IPS DF 19.7 (cell line): ENCODE measurements at regions not wholly inside any gene's neighbourhood (a gene's known extent, or its start where the extent isn't known, plus 50 kb on each side); places are given as distances from the start of the nearest gene placed in this dataset.

Experiments used
- DNase-seq: peaks from one replicate; pipeline ENCODE4 v3.0.0-alpha.2; 2013; ENCODE audit warnings: low read depth, low spot score

DNA sequence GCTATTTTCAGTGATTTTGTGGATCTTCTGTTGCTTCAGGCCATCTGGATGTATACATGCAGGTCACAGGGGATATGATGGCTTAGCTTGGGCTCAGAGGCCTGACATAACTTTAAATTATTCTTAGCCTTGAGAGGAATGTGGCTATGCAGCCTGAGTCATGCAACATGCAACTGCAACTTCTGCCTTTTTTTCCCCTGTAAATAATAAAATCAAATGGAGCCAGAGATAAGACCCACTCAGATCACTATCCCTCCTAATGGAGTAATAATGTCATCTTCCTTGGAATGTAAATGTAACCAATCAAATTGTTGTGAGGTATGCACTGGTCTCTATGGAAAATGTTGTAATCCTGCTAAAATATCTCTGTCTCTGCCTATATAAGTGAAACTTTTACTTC, 54.9 kb downstream of the MAGEB17 start:
- no peak for DNase-seq

DNA sequence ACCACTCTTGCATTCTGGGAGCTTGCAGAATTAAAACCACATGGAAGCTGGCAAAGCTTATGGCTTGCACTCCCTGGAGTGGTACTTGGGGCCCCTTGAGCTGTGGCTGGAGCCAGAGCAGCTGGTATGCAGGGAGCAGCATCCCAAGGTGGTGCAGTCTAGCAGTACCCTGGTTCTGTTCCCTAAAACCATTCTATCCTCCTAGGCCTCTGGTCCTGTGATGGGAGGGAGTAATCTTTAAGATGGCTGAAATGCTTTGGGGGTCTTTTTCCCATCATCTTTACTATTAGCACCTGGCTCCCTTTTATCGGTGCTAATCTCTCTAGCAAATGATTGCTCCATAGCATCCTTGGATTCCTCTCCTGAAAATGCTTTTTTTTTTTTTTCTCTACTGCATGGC, 56.1 kb downstream of the MAGEB17 start:
- no peak for DNase-seq

DNA sequence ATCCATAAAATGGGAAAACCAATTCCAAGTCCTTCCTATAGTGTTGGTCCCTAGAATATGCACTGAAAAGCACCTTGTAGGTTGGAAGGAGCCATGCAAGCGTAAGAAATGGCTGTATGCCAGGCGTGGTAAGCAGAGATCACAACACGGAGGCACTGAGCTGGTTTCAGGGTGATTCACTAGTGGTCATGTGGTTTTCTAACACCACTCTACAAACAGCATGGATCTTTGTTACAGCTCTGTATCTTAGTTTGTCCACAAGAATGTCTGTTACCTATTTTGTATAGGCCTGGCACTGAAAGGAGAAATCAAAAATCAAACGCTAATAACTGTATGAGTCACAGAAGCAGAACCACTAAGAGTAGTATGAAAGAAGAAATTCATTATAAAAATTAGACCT, 71.9 kb downstream of the MAGEB17 start:
- no peak for DNase-seq

DNA sequence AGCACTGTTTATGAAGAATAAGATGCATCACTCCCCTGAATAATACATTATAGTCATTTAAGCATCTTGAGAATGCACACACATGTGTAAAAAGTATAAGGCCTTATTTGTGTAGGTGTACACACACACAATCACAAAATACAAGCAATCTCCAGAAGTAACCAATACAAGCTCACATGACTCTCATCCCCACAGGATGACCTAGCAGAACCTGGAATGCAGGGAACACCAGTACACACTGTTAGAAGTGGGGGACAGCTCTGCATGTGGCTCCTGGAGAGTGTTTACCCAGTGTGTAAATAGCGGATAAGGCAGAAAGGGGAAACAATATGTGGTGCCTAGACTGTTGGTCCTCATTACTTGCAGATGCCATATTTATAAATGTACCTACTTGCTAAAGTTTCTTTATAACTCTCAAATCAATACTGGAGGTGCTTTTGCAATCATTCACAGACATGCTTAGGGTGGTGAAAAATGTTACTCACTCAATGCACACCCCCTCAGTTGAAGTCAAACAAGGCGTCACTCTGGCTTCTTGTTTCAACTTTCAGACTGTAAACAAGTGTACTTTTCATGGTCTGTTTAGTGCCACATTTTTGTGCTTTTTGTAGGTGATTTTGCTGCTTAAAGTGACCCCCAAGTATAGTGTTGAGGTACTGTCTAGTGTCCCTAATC, 73.1 kb downstream of the MAGEB17 start:
- DNase-seq, result no peak

DNA sequence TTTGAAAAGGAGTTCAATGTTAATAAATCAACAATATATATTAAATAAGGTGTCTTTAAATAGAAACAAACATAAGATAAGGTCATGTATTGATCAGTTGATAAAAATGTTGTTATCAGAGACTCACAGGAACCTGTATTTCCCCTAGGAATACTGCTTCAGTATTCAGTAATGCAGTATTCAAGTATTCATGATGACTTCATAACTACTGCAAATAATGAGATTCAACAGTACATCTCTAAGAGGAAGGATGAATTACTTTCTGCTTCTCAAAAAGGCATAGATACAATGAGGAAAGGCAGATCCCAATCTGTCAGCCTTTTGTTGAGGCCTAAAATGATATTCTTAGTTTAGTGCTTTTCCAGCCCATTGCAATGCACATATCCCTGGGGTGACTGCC, 73.7 kb downstream of the MAGEB17 start:
- DNase-seq, result no peak

DNA sequence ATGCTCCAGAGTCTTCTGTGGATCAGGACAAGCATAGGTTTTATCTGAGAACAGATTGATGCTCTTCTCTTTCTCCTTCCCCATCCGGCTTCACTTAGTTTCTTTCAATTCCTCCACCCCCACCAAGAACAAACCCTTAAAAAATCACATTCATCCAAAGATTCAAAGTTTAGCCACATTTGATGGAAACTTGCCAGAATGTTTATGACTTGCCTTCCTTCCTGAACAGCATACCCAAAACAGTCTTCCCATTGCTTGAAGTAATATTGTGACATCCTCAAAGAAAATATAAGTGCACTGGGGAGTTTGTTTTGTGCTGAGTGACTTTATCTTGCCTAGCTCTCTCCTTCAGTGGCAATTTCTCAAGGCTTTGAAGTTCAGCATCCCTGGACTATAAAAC, 83.0 kb downstream of the MAGEB17 start:
- DNase-seq, result no peak

DNA sequence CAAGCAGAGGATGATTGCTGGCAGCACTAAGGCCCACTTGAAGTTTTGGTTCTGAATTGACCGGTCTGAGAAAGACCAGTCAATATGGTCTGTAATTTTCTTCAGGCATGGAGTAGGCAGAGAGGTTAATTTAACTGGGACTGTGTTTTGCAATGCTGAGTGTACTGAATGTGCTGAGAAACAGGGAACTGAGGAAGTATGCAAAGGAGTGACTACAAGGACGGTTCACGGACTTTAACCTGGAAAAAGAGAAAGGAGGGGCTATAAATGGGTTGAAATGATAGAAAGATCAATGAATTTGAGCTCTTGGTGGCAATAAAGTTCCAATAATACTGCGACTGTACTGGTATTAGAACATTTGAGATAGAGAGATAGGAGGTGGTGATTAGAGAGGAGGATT, 84.5 kb downstream of the MAGEB17 start:
- DNase-seq, result no peak

DNA sequence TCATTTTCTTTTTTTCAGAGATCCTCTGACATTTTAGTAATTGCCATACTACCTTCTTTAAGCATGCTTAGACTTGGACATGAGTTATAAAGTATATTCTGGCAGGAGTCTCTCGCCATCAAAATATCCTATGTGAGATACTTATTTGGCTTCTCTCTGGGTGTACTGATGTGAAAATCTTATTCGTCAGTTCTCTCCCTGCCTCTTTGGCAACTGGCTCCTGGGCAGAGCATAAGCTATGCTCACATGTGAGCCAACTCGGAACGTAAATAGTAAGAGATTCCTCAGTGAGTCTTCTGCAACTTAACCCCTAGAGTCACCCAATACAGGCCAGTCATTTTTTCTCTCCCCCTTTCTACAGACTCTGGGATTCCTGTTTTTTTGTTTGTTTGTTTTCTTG, 91.6 kb downstream of the MAGEB17 start:
- no peak for DNase-seq

DNA sequence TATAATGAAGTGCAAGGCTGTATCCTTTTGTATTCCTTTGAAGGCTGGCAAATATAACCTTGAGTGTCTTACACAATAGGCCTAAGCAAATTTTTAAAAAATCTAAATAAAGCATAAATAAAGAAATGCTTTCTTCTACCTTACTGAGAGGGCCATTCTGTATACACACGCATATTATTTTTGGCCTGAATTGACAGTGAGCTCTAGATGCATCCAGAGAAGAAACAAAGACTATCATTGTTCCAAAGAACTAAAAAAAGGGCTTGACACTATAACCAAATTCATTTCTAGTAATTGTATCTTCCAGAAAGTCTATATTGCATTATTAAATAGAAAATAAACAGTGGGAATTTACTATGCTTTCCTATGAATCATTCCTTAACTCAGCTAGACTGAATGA, 100.2 kb downstream of the MAGEB17 start:
- no peak for DNase-seq

DNA sequence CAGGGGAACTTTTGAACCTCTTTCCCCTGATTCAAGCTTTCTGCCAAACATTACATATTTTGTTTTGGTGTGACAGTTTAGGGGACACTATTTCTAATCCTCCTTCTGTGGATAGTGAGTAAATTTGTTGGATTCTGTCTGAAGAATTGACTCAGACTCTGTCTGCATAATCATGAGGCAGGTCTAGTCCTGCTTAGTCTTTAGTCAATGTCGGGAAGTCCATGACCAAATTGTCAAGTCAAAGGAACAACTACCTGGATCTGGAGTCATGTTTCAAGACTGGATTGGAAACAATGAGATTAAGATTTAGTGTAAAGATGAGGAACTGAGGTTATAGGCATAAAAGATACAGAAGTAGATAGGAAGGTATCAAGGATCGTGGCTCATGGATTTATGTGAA, 100.9 kb downstream of the MAGEB17 start:
- no peak for DNase-seq

DNA sequence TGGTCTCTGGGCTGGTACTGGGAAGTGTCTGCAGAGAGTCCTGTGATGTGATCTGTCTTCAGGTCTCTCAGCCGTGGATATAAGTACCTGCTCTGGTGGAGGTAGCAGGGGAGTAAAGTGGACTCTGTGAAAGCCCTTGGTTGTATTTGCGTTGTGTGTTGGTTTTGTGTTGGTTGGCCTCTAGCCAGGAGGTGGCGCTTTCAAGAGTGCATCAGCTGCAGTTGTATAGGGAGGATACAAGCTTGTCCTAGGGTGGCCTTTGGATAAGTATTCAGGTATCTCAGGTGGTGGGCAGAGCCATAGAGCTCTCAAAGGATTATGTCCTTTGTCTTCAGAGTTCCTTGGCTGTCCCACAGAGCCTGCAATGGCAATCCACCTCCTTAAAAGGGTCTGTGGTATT, 111.6 kb downstream of the MAGEB17 start:
- peak; percentile 23 for DNase-seq

DNA sequence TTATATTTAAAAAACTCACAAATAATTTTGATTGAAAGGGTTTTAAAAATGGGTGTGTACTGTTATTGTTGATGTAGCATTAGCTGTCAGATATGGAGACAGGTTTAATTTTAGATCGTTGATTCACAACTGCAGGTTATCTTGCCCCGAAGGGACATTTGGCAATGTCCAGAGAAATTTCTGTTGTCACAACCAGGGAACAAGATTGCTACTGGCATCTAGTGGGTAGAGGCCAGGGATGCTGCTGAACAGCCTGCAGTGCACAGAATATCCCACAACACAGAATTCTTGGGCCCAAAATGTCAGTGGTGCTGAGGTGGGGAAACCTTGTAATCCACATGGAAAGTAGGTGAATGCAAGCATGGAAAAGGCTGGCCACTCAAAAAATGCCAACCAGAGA, 114.9 kb downstream of the MAGEB17 start:
- no peak for DNase-seq

DNA sequence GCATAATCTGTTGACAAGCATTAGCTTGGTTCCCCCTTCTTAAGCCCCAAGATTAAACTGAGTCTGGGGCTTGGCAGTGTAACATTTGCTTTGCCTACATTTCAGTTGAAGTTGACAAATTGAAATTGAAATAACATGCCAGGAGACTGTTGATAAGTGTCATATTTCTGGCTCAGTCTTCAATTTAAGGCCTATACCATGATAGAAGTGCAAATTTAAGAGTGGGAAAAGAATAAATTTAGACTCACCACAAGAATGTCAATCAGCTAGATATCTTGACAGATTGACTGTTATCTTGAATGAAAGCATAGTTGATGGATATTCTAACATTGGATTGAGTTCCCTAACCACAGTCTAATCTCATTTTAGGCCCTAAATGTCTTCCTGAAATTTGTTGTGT, 117.6 kb downstream of the MAGEB17 start:
- no peak for DNase-seq

DNA sequence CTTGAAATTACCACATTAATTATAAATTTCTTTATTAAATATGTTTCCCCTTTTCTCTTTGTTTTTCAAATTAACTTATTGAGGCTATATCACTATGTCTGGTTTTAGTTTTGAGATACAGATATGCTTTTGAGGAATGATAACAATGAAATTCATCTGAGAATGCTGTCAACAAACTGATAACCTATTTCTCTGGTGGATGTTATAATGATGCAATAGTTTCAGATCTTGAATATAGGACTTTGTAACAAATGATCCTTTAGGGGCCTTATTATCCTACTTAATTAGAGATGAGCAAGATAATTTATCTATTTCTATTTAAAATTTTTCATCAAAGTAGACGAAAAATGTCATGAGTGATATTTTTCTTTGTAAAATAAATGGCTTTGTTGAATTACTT, 123.7 kb downstream of the MAGEB17 start:
- DNase-seq, result no peak

DNA sequence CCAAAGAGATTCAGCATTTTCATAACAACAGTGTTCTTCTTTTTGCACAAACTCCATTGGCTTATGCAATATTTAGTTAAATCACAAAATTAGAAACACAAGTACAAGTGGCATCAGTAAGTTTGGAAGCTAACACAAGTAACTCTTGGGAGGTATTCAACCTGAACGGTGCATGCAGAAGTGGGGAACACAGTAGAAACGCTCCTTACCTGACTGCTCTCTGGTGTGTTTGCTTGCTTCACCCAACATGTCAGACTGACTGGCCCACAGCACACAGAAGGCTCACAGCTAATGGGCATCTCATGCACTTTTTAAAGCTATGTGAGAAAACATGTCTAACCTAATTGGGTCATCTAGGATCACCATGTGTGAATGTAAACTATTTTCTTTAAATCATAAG, 133.6 kb downstream of the MAGEB17 start:
- DNase-seq, result no peak

DNA sequence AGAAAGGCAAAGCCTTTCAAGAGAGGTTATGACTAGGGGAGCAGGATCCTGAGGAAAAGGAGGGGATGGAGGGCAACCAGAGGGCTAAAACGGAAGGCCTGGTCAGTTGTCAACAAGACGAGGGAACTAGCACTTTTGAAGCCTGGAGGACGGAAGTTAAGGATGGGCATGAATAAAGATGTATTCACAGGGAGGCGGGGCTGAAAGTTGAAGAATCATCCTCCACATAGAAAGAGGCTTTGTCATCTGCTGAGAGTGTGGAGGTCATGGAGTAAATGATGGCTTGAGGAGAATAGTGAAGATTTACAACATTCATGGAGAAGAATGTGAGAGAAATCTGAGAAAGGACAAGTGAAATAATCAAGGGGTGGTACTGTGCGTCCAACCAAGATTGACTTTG, 137.5 kb downstream of the MAGEB17 start:
- DNase-seq, result no peak

DNA sequence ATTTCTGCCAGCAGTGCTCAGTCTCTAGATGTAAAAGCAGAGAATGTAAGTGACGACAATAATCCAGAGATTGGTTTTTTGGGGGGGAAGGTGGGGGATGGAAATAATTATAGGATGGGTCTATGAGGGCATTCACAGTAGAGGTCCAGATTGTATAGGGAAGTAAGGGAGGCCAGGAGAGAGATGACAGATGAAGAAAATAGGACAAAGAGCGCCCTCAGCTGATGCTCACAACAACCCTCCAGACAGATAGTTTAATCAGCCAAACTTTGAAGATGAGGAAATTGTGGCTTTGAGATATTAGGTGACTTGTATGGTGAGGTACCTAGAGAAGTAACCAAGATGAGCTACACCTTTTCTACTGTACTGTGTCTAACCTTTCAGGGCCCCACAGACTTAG, 137.9 kb downstream of the MAGEB17 start:
- DNase-seq, result no peak

DNA sequence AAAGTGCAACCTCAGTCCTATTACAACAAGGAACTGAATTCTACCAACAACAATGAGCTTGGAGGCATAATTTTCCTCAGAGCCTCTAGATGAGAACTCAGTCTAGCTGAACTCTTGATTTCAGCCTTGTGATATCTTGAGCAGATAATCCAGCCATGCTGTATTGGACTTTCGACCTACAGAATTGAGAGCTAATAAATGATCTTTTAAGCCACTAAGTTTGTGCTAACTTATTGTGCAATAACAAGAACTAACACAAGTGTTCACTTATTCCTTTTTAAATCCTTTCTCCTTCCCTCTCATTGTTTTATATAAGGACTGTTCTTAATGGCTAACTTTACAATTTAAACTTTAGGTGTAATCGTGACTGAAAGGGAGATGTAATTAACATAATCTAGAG, 140.7 kb downstream of the MAGEB17 start:
- DNase-seq, result no peak

DNA sequence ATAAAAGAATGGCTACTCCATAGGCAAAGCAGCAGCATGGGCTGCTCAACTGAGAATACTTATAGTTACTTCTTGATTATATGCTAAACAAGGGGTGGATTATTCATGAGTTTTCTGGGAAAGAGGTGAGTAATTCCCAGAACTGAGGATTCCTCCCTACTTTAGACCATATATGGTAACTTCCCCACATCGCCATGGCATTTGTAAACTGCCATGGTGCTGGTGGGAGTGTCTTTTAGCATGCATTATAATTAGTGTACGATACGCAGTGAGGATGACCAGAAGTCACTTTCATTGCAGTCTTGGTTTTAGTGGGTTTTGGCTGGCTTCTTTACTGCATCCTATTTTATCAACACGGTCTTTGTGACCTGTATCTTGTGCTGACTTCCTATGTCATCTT, 141.5 kb downstream of the MAGEB17 start:
- no peak for DNase-seq

DNA sequence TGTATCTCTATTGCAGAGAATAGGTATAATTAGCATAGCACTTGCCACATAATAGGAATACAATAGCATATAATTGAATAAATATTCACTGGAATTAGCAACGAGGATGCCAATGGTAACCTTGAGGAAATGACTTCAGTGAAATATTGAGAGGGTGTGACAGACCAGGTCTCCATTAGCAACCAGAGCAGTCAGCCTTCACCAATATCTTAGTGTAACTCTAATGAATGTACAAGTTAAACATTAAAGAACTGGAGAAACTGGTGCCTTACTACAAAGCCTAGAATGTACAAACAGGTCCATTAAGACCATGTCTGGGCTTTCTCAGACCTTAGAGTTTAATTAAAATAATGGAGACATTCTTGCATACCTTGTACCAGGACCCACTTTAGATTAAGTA, 143.0 kb downstream of the MAGEB17 start:
- no peak for DNase-seq

DNA sequence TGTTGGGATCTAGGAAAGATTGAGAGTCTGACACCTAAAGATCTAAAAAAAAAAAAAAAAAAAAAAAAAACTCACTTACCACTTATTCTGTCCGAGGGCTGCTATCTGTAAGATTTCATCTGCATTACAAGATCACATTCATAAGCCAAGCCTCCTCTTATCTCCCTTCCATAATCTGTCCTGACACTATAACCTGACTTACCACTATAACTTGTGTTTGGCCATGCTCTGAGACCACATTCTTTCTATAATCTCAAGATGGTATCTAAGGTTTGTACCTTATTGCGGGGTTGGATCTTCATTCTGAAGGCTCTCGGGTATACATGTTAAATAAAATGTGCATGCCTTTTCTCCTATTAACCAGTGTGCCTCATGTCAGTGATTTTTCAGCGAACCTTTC, 144.4 kb downstream of the MAGEB17 start:
- no peak for DNase-seq

DNA sequence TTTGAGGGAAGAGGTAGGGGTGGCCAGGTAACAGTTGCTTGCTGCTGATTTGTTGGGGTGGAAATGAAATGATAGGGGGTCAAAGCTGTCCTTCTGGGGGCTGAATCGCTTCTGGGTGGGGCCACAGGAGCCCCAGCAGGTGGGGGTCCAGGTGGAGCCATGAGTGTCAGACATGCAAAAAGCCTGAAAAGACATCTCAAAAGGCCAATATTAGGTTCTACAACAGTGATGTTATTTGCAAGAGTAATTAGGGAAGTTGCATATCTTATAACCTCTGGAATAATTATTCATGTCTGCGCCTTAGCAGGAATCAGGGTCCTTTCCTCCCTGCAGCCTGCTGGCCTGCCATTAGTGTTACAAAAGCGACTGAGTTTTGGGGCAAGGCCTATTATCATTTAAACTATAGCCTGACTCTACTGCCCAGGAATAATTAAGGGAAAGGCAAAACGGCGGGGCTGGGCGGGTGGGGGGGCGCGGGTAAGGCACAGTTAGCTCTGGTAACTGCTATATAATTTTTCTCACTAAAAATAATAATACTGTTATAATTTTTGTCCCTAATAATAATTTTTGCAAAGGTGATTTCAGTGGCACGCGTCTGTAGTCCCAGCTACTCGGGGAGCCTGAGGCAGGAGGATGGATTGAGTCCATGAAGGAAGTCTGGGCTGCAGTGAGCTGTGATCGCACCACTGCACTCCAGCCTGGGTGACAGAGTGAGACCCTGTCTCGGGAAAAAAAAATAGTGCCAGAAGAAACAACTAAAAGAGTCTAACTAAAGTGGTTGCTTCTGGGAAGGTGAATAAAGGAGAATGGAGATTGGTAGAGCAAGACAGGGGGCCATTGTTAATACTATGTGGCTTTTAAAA, 145.7 kb downstream of the MAGEB17 start:
- no peak for DNase-seq

DNA sequence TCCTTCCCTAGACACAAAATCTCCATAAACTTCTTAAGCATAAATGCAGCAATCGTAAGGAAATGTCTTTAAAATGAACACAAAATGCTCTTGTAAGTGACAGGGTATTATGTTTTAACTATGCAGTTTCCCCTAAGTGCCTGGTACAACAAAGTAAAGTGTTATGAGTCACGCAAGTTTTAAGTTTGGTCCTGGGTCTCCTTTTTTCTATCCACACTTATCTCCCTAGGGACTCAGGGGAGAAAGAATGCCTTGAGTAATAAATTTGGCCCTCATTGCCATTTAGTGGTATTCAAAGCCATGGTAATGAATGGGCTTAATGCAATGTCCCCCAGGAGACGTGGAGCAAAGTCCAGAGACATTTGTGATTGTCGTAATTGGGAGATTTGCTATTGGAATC, 149.1 kb downstream of the MAGEB17 start:
- no peak for DNase-seq
